NT2/D1 (cell line): ENCODE measurements at regions not wholly inside any gene's neighbourhood (a gene's known extent, or its start where the extent isn't known, plus 50 kb on each side); places are given as distances from the start of the nearest gene placed in this dataset.

Source experiments
- SUZ12 ChIP-seq: IDR thresholded peaks from 2 replicates; pipeline ENCODE4 v1.6.1; 2011; ENCODE audit not compliant: insufficient read length, insufficient read depth; ENCODE audit errors: extremely low read depth
- YY1 ChIP-seq: IDR thresholded peaks from 2 replicates; pipeline ENCODE4 v1.6.1; 2011; ENCODE audit not compliant: insufficient read length, insufficient read depth

GRCh38 chr11:38416141-38416540 is 1818.1 kb upstream of the RAG2 start:
- TF ChIP-seq SUZ12 = no peak
- TF ChIP-seq YY1 = no peak
